Gastrocnemius medialis (tissue), 4 donors: ENCODE measurements at regions not wholly inside any gene's neighbourhood (a gene's known extent, or its start where the extent isn't known, plus 50 kb on each side); places are given as distances from the start of the nearest gene placed in this dataset.

ENCODE experiments used
- POLR2A ChIP-seq, 2 donors: fragments of 450-650 bp; IDR thresholded peaks; one replicate each; pipeline ENCODE4 v1.6.1; 2017; ENCODE audit warnings: antibody characterized with exemption in 2 of 2, mild to moderate bottlenecking in 2 of 2, moderate library complexity in 2 of 2
- TF ChIP-seq, protein P1 (sequence below), 5 experiments: fragments of 450-650 bp in 3 of 5; fragments of 200-600 bp in 2 of 5; sonication (generic) in 2 of 5; IDR thresholded peaks in 4 of 5; conservative IDR thresholded peaks in 1 of 5; 1 replicate in 4 of 5; 2 replicates in 1 of 5; pipeline ENCODE4 v1.5.1; 2016 to 2019; ENCODE audit warnings: antibody characterized with exemption in 5 of 5, mild to moderate bottlenecking in 3 of 5, moderate library complexity in 3 of 5

DNA sequence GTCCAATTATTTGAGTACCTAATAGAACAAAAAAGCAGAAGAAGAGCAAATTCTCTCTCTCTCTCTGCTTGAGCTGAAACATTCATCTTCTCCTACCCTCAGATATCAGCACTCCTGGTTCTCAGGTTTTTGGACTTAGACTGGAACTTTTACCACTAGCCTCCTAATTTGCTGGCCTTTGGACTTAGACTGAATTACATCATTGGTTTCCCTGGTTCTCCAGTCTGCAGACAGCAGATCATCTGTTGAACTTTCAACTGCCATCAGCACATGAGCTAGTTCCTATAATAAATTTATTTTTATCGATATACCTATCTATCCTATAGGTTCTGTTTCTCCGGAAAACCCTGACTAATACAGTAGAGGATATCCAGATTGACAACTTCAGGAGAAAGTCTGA, 208.9 kb upstream of the GAS1 start:
- TF ChIP-seq POLR2A (IDR thresholded peaks at IDR 0.05) = no peak
- TF ChIP-seq, protein P1, sequence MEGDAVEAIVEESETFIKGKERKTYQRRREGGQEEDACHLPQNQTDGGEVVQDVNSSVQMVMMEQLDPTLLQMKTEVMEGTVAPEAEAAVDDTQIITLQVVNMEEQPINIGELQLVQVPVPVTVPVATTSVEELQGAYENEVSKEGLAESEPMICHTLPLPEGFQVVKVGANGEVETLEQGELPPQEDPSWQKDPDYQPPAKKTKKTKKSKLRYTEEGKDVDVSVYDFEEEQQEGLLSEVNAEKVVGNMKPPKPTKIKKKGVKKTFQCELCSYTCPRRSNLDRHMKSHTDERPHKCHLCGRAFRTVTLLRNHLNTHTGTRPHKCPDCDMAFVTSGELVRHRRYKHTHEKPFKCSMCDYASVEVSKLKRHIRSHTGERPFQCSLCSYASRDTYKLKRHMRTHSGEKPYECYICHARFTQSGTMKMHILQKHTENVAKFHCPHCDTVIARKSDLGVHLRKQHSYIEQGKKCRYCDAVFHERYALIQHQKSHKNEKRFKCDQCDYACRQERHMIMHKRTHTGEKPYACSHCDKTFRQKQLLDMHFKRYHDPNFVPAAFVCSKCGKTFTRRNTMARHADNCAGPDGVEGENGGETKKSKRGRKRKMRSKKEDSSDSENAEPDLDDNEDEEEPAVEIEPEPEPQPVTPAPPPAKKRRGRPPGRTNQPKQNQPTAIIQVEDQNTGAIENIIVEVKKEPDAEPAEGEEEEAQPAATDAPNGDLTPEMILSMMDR (IDR thresholded peaks at IDR 0.05 in 4 of 5, conservative IDR thresholded peaks at IDR 0.05 in 1 of 5) = no peak
